Heart left ventricle (tissue), 13 donors: ENCODE measurements at regions not wholly inside any gene's neighbourhood (a gene's known extent, or its start where the extent isn't known, plus 50 kb on each side); places are given as distances from the start of the nearest gene placed in this dataset.

Source experiments
- CTCF ChIP-seq, 12 donors: fragments of 200-600 bp; sonication (generic) in 4 of 12; IDR thresholded peaks; one replicate each; pipeline versions ENCODE4 v1.5.0 to v1.8.0; 2018 to 2022; ENCODE audit warnings: antibody characterized with exemption in 12 of 12, mild to moderate bottlenecking in 5 of 12
- POLR2A ChIP-seq, 2 donors: fragments of 450-650 bp; IDR thresholded peaks; one replicate each; pipeline ENCODE4 v1.6.1; 2017; ENCODE audit warnings: antibody characterized with exemption in 2 of 2, mild to moderate bottlenecking in 2 of 2, moderate library complexity in 2 of 2
- donor health status: ischemic (EF 13 %, LVEDD 7.1; RV severe dilation, severe dysfunction).
- donor health status: DM: no; HTN: yes; CAD: no.
- donor health status: DM: no; HTN: no; CAD: no.
- donor health status: ischemic (EF 25% LVEDD 6.9; RV normal size, moderate dysfunction).
- donor health status: ischemic (EF 25% LVEDD 5.7; RV mildly dilated, moderate dysfunction).
- donor health status: ischemic (EF 35%, LVEDD 5.7; RV mildly dilated, moderate dysfunction).
- donor health status: nonischemic (EF 11% LVEDD 7.7; RV severe dilation, severe dysfunction).
- donor health status: DM: yes; HTN: yes; CAD: no.
- donor health status: PGD.
- donor health status: ischemic (EF 29% LVEDD 5.4; RV normal size, mild dysfunction).
- donor health status: nonischemic (EF 23%, LVEDD 6.1; RV moderate dilation, normal function).

- no peak for TF ChIP-seq CTCF (IDR thresholded peaks at IDR 0.05)
- no peak for TF ChIP-seq POLR2A (IDR thresholded peaks at IDR 0.05)
Measured at GRCh38 chr11:13109616-13110015, 100.5 kb downstream of the RASSF10 start.
